Right lobe of liver (tissue), 6 donors: ENCODE measurements at regions not wholly inside any gene's neighbourhood (a gene's known extent, or its start where the extent isn't known, plus 50 kb on each side); places are given as distances from the start of the nearest gene placed in this dataset.

Source experiments
- ATAC-seq, 4 donors: fragments of 200-7000 bp; cut with Tn5 transposase; one replicate each; pipeline ENCODE4 v1.9.1; 2020; ENCODE audit warnings: mild to moderate bottlenecking in 4 of 4, moderate library complexity in 4 of 4
- DNase-seq, 3 donors: peaks; one replicate each; pipeline ENCODE4 v3.0.0-alpha.2; 2020
- H3K27ac ChIP-seq, 3 donors: fragments of 200-600 bp; one replicate each; pipeline ENCODE4 v1.8.0; 2022
- H3K27me3 ChIP-seq, 2 donors: fragments of 200-600 bp; one replicate each; pipeline ENCODE4 v1.8.0; 2022
- H3K36me3 ChIP-seq, 4 donors: fragments of 200-600 bp; sonication (generic) in 1 of 4; one replicate each; pipeline versions ENCODE4 v1.5.1 to v1.8.0; 2017 to 2022; ENCODE audit warnings: control low read depth in 1 of 4
- H3K4me1 ChIP-seq, 4 donors: fragments of 200-600 bp; sonication (generic) in 1 of 4; one replicate each; pipeline versions ENCODE4 v1.5.1 to v1.8.0; 2017 to 2022; ENCODE audit warnings: control low read depth in 1 of 4
- H3K4me3 ChIP-seq, 3 donors: fragments of 200-600 bp; one replicate each; pipeline ENCODE4 v1.8.0; 2022
- H3K9me3 ChIP-seq, 4 donors: fragments of 200-600 bp; sonication (generic) in 1 of 4; one replicate each; pipeline versions ENCODE4 v1.5.1 to v1.8.0; 2017 to 2022; ENCODE audit warnings: control low read depth in 1 of 4
- POLR2A ChIP-seq: fragments of 450-650 bp; IDR thresholded peaks from one replicate; pipeline ENCODE4 v1.6.1; 2017; ENCODE audit warnings: antibody characterized with exemption, mild to moderate bottlenecking
- WGBS: methylation state at CpG from one replicate; pipeline ENCODE4 v1.1.6; 2018; ENCODE audit warnings: low coverage, low lambda C conversion rate; ENCODE audit not compliant: insufficient coverage; ENCODE audit errors: missing lambda C conversion rate; 5-methylcytosine and 5-hydroxymethylcytosine counted together
- intact Hi-C, 2 donors: fragments of 100-400 bp; cut with DNase I; formaldehyde crosslinking; loops; one replicate each; pipeline versions ENCODE4 v1.11.2 to v1.14.1; 2022
- TF ChIP-seq, protein P1 (sequence below), 4 donors: fragments of 200-600 bp in 3 of 4; fragments of 450-650 bp in 1 of 4; IDR thresholded peaks; one replicate each; pipeline versions ENCODE4 v1.5.1 to v1.8.0; 2016 to 2022; ENCODE audit warnings: antibody characterized with exemption in 4 of 4, mild to moderate bottlenecking in 2 of 4
- donor health status: DM: no; HTN: yes; CAD: no.
- donor health status: DM: no; HTN: no; CAD: no.
- donor health status: DM: no; HTN: no; CAD: no.
- donor health status: DM: no; HTN: yes; CAD: no.
- donor health status: DM: no; HTN: yes; CAD: no.

DNA sequence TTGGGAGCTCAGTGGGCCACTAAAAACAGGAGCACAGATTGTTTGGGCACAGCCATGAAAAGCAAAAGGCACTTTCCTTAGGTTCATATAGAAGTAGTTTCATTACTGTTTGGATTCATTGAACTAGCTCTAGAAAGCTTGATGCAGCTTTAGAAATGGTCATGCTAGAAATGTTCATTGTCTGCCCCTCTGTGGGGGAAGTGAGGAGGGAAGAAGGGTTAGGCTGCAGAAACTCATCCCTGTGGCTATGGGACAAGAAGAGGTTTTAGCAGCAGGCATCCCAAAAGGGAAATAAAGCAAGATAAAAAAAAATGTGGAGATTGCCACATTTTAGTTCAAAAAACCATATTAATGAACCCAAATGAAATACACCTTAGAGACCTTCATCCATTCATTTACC lies 359.6 kb upstream of the PTBP2 start:
- ATAC-seq (no peak), DNase-seq (no peak)
- H3K9me3 ChIP-seq = no peaks in the 10 kb centered on the region
- H3K4me3 ChIP-seq = no peak overlapping the region
- H3K36me3 ChIP-seq = no peaks in the 10 kb centered on the region
- H3K27ac ChIP-seq = no peak overlapping the region
- no peaks in the 10 kb centered on the region for H3K4me1 ChIP-seq
- intact Hi-C loops = no loop called here
- TF ChIP-seq POLR2A = no peak
- TF ChIP-seq, protein P1, sequence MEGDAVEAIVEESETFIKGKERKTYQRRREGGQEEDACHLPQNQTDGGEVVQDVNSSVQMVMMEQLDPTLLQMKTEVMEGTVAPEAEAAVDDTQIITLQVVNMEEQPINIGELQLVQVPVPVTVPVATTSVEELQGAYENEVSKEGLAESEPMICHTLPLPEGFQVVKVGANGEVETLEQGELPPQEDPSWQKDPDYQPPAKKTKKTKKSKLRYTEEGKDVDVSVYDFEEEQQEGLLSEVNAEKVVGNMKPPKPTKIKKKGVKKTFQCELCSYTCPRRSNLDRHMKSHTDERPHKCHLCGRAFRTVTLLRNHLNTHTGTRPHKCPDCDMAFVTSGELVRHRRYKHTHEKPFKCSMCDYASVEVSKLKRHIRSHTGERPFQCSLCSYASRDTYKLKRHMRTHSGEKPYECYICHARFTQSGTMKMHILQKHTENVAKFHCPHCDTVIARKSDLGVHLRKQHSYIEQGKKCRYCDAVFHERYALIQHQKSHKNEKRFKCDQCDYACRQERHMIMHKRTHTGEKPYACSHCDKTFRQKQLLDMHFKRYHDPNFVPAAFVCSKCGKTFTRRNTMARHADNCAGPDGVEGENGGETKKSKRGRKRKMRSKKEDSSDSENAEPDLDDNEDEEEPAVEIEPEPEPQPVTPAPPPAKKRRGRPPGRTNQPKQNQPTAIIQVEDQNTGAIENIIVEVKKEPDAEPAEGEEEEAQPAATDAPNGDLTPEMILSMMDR (IDR thresholded peaks at IDR 0.05) = no peak
- H3K27me3 ChIP-seq = no peaks in the 10 kb centered on the region

DNA sequence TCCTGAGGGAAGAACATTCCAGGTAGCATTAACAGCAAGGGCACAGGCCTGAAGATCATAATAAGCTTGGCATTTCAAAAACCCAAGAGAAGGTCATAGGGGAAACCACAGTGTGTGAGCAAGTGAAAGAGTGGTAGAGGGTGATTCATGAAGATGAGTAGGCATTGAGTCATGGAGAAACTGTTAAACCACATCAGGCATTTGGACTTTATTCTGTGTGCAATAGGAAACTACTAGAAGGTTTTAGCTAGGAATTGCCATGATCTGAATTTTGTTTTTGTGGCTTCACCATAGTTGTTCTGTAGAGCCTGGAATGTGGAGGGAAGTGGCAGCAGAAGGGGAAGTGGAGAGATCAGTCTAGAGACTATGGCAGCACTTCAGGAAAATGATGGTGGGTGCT lies 359.0 kb upstream of the PTBP2 start:
- H3K27me3 ChIP-seq = no peaks in the 10 kb centered on the region
- ATAC-seq (peak in 1 of 4 donors; percentile 93), DNase-seq (no peak)
- no peaks in the 10 kb centered on the region for H3K36me3 ChIP-seq
- no peaks in the 10 kb centered on the region for H3K9me3 ChIP-seq
- H3K27ac ChIP-seq = no peak overlapping the region
- no peak overlapping the region for H3K4me3 ChIP-seq
- no peak for TF ChIP-seq POLR2A
- TF ChIP-seq, protein P1 (IDR thresholded peaks at IDR 0.05) = no peak
- intact Hi-C loops = no loop called here
- no peaks in the 10 kb centered on the region for H3K4me1 ChIP-seq

DNA sequence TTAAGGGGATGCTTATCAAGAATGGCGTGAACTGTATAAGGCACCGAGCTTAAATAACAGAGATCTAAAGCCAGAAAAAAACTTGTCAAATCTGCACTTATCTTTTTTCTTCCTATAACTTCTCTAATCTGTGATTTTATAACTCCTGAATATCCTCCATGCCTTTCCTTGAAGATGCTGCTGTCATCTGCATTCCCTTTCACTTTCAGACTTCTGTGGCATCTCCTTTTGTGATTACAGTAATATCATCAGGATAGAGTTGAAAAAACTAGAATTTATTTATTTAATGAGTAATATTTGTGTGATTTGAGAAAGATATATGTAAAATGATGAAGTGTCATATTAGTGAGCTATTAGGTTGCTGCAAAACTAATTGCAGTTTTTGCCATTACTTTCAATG lies 357.8 kb upstream of the PTBP2 start:
- Histone ChIP-seq H3K4me3 (no peak overlapping the region), H3K4me1 (no peaks in the 10 kb centered on the region), H3K9me3 (no peaks in the 10 kb centered on the region), H3K27ac (no peak overlapping the region), H3K36me3 (no peaks in the 10 kb centered on the region), H3K27me3 (no peaks in the 10 kb centered on the region)
- DNase-seq = no peak
- intact Hi-C loops = no loop called here
- ATAC-seq = no peak
- WGBS = 21% methylated on average over 2 of the region's 2 CpGs
- TF ChIP-seq POLR2A = no peak
- TF ChIP-seq, protein P1 (IDR thresholded peaks at IDR 0.05) = no peak

GRCh38 chr1:96364576-96364975 lies 357.0 kb upstream of the PTBP2 start:
- intact Hi-C loops = no loop called here
- Histone ChIP-seq H3K4me1 (no peaks in the 10 kb centered on the region), H3K9me3 (no peaks in the 10 kb centered on the region), H3K4me3 (no peak overlapping the region), H3K27me3 (no peaks in the 10 kb centered on the region), H3K27ac (no peak overlapping the region), H3K36me3 (no peaks in the 10 kb centered on the region)
- no peak for TF ChIP-seq POLR2A
- TF ChIP-seq, protein P1 (IDR thresholded peaks at IDR 0.05) = no peak
- no peak for ATAC-seq
- DNase-seq = no peak

DNA sequence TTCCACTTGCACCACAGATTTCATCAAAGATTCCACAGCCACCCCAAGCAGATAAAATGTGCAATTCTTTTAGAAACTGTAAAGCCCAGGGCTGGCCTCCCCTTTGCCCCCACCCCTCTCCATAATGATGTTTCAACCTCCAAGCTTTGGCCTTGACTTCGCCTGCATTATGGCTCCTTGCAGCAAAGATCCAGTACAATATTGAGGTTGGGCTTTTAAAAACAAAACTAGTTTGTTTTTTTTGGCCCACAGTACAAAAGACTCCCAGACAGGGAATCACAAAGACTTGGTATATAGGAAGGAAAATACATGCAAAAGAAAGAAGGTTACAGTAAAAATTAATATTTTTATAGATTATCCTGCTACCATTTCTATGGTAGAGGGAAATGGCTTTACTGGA lies 356.5 kb upstream of the PTBP2 start:
- TF ChIP-seq, protein P1 (IDR thresholded peaks at IDR 0.05) = no peak
- no peak for TF ChIP-seq POLR2A
- DNase-seq (no peak), ATAC-seq (no peak)
- intact Hi-C loops = no loop called here
- no peak overlapping the region for H3K27ac ChIP-seq
- no peaks in the 10 kb centered on the region for H3K9me3 ChIP-seq
- H3K36me3 ChIP-seq = no peaks in the 10 kb centered on the region
- no peaks in the 10 kb centered on the region for H3K27me3 ChIP-seq
- H3K4me3 ChIP-seq = no peak overlapping the region
- WGBS = 43% methylated on average over 1 of the region's 1 CpG
- H3K4me1 ChIP-seq = no peaks in the 10 kb centered on the region
